ENCODE measurements at regions not wholly inside any gene's neighbourhood (a gene's known extent, or its start where the extent isn't known, plus 50 kb on each side); places are given as distances from the start of the nearest gene placed in this dataset.

DNA sequence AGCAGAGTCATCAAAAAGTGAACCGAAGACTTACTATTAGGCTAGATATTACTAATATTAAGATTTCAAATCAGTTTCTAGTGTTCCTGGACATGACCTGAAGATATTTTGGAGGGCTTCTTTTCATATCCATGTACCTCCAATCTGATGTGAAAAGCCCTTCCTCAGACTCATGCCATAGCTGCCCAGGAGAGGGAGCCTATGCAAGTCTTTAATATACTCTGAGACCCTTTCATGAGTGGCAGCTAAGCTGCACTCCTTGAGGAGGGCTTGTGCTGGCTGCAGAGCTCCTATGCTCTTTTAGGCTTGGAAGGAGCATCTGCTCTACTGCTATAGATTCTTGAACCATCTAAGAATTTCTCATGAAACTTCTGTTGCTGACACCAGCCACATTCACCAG is 715.3 kb downstream of the OLFM4 start:
- DNase-seq: no peak

DNA sequence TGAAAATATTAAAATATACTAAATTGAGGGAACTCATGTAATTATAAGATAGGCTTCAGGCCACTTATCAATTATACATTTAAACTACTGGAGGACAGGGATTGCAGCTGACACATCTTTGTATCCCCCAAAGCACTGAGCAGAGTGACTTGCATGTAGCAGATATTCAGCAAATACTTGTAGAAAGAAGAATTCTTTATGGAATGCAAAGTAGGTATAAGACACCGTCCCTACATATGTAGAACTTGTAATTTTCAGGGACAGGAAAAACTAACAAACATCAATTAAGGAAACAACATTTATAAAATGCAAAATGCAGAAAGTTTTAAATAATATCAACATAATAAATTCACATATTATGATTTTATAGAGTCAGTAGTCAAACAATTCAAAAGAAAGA is 719.2 kb downstream of the OLFM4 start:
- no peak for DNase-seq

- DNase-seq: no peak
These were observed 720.7 kb downstream of the OLFM4 start for GRCh38 chr13:53749306-53749705.

DNA sequence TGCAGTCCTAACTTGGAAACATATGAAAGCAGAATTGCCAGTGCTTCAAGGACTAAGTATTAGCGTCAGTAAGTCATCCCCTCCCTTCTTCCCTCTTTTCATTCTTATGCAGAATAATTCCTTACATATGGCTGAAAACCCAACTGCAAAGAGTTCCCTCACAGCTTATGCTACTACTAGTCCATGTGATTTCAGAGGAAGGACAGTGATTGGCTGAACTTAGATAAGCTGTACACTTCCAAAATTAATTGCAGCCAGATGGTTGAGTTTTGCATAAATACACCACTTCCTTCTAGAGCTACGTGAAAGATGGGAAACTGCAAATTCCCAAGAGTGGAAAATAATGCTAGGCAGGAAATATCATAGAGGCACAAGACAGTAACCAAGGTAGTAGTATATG is 730.4 kb downstream of the OLFM4 start:
- DNase-seq: no peak

DNA sequence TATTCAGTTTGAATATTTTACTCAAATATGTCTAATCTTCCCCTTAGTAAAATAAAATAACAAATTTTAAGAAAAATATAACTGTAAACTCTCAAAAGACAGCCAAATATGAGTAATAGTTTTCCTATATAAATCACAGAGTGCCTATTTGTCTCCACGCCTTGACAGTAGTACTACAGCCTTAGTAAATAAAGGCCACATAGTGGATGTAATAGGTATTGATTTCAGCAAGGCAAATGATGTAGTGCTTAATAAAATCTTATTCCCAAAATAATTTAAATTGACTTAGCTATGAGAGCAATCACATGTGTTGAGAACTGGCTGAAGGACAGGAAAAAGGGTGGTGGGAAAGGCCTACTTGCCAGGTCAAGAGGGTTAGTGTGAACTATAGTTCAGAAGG is 747.2 kb downstream of the OLFM4 start:
- DNase-seq: no peak

- DNase-seq: no peak
These were observed 750.3 kb downstream of the OLFM4 start for GRCh38 chr13:53778937-53779336.

DNA sequence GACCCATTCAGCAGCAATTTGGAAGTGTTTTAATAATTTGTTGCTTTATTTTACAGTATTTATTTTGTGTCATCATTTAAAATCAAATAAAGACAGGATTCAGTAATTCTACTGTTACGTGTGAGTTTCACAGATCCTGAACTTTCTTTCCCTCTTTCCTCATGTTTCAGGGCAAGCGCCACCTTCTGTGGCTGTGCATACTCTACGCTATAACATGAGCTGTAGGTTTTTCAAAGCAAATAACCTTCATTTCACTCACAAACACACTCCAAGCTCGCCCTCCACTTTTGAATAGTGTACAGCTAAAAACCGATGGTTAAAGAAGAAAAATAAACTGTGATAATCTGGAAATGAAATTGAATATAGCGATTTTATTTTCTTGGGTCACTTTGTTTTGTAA is 753.3 kb downstream of the OLFM4 start:
- DNase-seq: peak; percentile 51

GRCh38 chr13:53782488-53782961 is 753.9 kb downstream of the OLFM4 start:
- peak; percentile 92 for DNase-seq

DNA sequence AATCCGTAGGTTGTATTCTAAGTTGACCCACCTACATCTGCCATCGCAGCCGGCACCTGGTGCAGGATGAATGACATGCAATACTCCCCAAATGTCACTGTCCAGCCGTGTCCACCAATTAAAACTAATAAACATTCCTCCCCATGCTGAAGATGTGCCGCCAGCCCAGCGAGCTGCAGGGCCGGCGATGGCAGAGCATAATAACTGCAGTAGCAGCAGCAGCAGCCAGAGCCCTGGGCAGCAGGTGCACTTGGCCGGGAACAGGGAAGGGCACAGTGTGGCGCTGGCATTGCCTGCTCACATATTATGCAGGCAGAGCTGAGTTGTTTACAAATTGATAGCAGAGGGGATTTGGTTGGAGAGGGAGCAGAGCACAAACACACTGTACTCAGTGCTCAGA is 754.9 kb downstream of the OLFM4 start:
- peak; percentile 63 for DNase-seq

GRCh38 chr13:53788286-53788685 is 759.7 kb downstream of the OLFM4 start:
- DNase-seq: no peak

GRCh38 chr13:53800011-53800410 is 771.4 kb downstream of the OLFM4 start:
- no peak for DNase-seq

- no peak for DNase-seq
These were observed 778.7 kb downstream of the OLFM4 start for GRCh38 chr13:53807251-53807834.

DNA sequence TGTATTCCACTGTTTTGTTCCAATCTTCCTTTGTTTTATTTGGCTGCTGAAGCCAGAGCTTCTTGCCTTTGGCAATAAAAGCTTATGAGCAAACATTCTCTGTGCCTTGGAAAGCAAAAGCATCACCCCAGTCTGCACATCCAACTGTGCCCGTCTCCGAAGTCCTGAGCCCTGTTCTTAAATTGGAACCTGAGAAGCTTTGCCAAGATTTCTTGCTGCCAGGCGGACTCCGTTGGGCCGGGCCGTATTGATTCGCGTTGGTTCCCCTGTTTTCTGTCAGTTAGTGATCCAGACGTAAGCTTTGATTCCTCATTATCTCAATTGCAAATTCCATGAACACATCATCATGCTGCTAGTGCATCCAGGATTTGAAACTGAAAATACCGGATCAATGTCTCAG is 793.0 kb downstream of the OLFM4 start:
- peak; percentile 5 for DNase-seq

DNA sequence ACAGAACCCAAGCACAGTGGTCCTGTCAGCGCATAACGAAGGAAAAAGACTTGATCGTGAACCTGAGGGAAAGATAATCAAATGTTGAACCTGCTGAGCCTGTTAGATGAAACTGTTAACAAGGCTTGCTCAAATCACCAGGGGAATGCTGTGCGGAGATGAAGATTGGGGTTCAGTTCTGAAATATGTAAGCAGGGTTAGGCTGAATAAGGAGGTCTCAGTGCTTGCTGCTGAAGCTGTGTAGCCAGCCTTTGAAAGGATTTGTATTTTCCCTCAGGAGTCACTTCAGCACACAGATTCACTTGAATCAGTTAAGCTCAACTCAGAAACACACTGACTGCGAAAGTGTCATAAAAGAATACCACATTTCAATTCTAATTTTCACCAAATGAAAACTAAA is 793.5 kb downstream of the OLFM4 start:
- DNase-seq: peak; percentile 21

GRCh38 chr13:53839461-53839860 is 810.8 kb downstream of the OLFM4 start:
- DNase-seq: no peak

GRCh38 chr13:53844473-53845146 is 816.0 kb downstream of the OLFM4 start:
- no peak for DNase-seq

DNA sequence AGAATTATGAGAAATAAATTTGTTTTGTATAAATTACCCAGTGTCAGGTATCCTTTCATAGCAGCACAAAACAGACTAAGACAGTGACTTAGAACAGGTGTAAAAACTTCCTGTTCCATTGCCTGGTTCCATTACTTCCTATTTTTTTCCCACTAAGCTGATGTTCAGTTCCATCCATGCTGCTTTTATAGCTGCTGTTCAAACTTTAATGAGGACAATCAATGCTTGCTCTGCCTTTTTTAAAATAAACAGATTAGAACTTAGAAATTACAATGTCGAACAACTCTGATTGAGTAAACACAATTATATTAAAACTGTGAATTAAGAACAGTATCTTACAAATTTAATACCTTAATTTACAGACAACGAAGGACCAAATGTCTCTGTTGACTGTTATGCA is 818.9 kb downstream of the OLFM4 start:
- no peak for DNase-seq

- DNase-seq: peak; percentile 12
These were observed 819.9 kb downstream of the OLFM4 start for GRCh38 chr13:53848366-53848961.

- no peak for DNase-seq
These were observed 825.7 kb downstream of the OLFM4 start for GRCh38 chr13:53854321-53854720.

GRCh38 chr13:53856573-53857195 is 828.1 kb downstream of the OLFM4 start:
- no peak for DNase-seq

GRCh38 chr13:53863520-53863919 is 834.9 kb downstream of the OLFM4 start:
- DNase-seq: no peak

DNA sequence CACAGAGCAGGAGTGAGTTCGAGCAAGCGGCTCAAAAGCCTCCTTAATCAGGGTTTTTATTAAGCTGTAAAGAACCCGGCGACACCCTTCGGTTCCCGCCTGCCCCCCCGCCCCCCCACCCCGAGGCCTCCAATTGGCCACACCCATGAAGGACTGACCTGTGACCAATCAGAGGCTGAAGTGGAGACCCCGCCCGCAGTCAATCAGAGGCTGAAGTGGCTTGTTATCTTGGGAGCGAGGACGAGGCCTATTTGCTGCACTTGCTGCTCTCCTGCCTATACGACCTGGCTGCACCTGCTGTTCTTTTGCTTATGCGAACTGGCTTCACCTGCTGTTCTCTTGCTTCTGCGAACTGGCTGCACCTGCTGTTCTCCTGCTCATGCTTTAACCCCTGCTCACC is 844.9 kb downstream of the OLFM4 start:
- no peak for DNase-seq

GRCh38 chr13:53878861-53879260 is 850.2 kb downstream of the OLFM4 start:
- DNase-seq: no peak

GRCh38 chr13:53885997-53886396 is 857.4 kb downstream of the OLFM4 start:
- no peak for DNase-seq

Data from retina (tissue), 1 donor.